K562 (cell line): ENCODE measurements at regions not wholly inside any gene's neighbourhood (a gene's known extent, or its start where the extent isn't known, plus 50 kb on each side); places are given as distances from the start of the nearest gene placed in this dataset.

Source experiments
- ATAC-seq: fragments of 200-7000 bp; cut with Tn5 transposase; 3 replicates; pipeline ENCODE4 v1.9.1; 2020; ENCODE audit warnings: moderate library complexity
- BruUV-seq: library from RNA; stranded (reverse); fragments of 400-500 nt; replicated peaks from 2 replicates; lab custom pipeline; 2021; lab: Mats Ljungman, UMichigan
- CTCF ChIA-PET: fragments of 300-600 bp; formaldehyde crosslinking; extraction: SDS; loops from one replicate; lab custom pipeline; 2021; ENCODE audit warnings: low intra/inter-chr PET ratio; lab: Yijun Ruan, JAX
- POLR2A ChIA-PET: fragments of 300-600, 350-650 bp; sonication (Branson Sonifier 250); formaldehyde crosslinking; extraction: SDS; loops from one replicate; lab custom pipeline; 2021; ENCODE audit warnings: antibody characterized with exemption, inconsistent platforms; lab: Yijun Ruan, JAX
- DNase-seq, 4 experiments: peaks; one replicate each; pipeline versions ENCODE4 v3.0.0 to v3.0.0-alpha.2; 2011 to 2018; ENCODE audit warnings: low spot score in 3 of 4, mixed read lengths in 3 of 4; ENCODE audit errors: extremely low read depth in 1 of 4
- FAIRE-seq: peaks from 2 replicates; lab custom pipeline; 2011; peaks lifted over from hg19 to GRCh38; lab: Jason Lieb, UNC
- H2AFZ ChIP-seq: 2 replicates; pipeline ENCODE4 v1.6.0; 2011; ENCODE audit warnings: low read depth, low read length, control low read depth, inconsistent platforms
- H3K27ac ChIP-seq: fragments of 200-600 bp; 3 replicates; pipeline ENCODE4 v1.8.0; 2011; ENCODE audit warnings: low read depth, mild to moderate bottlenecking, control low read depth, inconsistent platforms, low read length, moderate library complexity, mixed read lengths; ENCODE audit errors: extremely low read depth
- H3K27me3 ChIP-seq, 2 experiments: fragments of 300-600 bp in 1 of 2; 2 replicates in 1 of 2; 3 replicates in 1 of 2; pipeline versions ENCODE4 v1.6.0 to v1.8.0; 2011; ENCODE audit warnings: inconsistent platforms in 2 of 2, low read length in 2 of 2, mild to moderate bottlenecking in 1 of 2, mixed read lengths in 1 of 2, moderate library complexity in 1 of 2; ENCODE audit not compliant: control insufficient read depth in 2 of 2, insufficient read depth in 2 of 2
- H3K36me3 ChIP-seq: fragments of 300-600 bp; 3 replicates; pipeline ENCODE4 v1.8.0; 2011; ENCODE audit warnings: mild to moderate bottlenecking, low read length, inconsistent platforms; ENCODE audit not compliant: control insufficient read depth, insufficient read depth
- H3K4me1 ChIP-seq, 2 experiments: fragments of 200-600 bp in 1 of 2; replicated peaks in 1 of 2; 2 replicates in 1 of 2; 3 replicates in 1 of 2; pipeline versions ENCODE4 v1.5.1 to v1.8.0; 2011; ENCODE audit warnings: inconsistent platforms in 2 of 2, low read length in 2 of 2, mild to moderate bottlenecking in 1 of 2, mixed read lengths in 1 of 2, moderate library complexity in 1 of 2; ENCODE audit not compliant: control insufficient read depth in 2 of 2, insufficient read depth in 2 of 2
- H3K4me2 ChIP-seq: 2 replicates; pipeline ENCODE4 v1.6.1; 2011; ENCODE audit warnings: low read length, control low read depth, inconsistent platforms, mixed read lengths; ENCODE audit not compliant: insufficient read depth
- H3K4me3 ChIP-seq: fragments of 200-600 bp; sonication (generic), shearing (Covaris generic); 2 replicates; pipeline ENCODE4 v1.5.1; 2016; ENCODE audit warnings: control low read depth, inconsistent platforms
- H3K79me2 ChIP-seq: fragments of 200-600 bp; 3 replicates; pipeline ENCODE4 v1.8.0; 2011; ENCODE audit warnings: low read length, inconsistent platforms; ENCODE audit not compliant: control insufficient read depth, insufficient read depth
- H3K9ac ChIP-seq, 2 experiments: 2 replicates each; pipeline versions ENCODE4 v1.6.0 to v1.6.1; 2011; ENCODE audit warnings: low read depth in 2 of 2, low read length in 2 of 2, control low read depth in 1 of 2, inconsistent platforms in 1 of 2, mild to moderate bottlenecking in 1 of 2, mixed read lengths in 1 of 2; ENCODE audit not compliant: insufficient read depth in 1 of 2
- H3K9me1 ChIP-seq: one replicate; pipeline ENCODE4 v1.6.0; 2011; ENCODE audit warnings: inconsistent platforms, mild to moderate bottlenecking, low read length, moderate library complexity; ENCODE audit not compliant: control insufficient read depth, insufficient read depth
- H3K9me3 ChIP-seq: replicated peaks from 2 replicates; pipeline ENCODE4 v1.5.1; 2011; ENCODE audit warnings: low read depth, low read length, inconsistent platforms; ENCODE audit not compliant: control insufficient read depth, insufficient read depth
- H4K20me1 ChIP-seq: replicated peaks from 2 replicates; pipeline ENCODE4 v1.6.1; 2011; ENCODE audit warnings: low read length, inconsistent platforms, mixed read lengths; ENCODE audit not compliant: control insufficient read depth, insufficient read depth
- ARHGAP35 ChIP-seq: fragments of 450-650 bp; IDR thresholded peaks from 2 replicates; pipeline ENCODE4 v1.6.1; 2018; ENCODE audit not compliant: partially characterized antibody
- ARID2 ChIP-seq: fragments of 450-650 bp; IDR thresholded peaks from 2 replicates; pipeline ENCODE4 v1.6.1; 2017; ENCODE audit warnings: antibody characterized with exemption, mild to moderate bottlenecking
- CXXC5 ChIP-seq: fragments of 250-450 bp; sonication (Bioruptor Pico); IDR thresholded peaks from 2 replicates; pipeline ENCODE4 v1.8.0; 2022; ENCODE audit warnings: inconsistent platforms, mild to moderate bottlenecking, moderate library complexity
- DMBX1 ChIP-seq: fragments of 250-450 bp; sonication (Bioruptor Pico); IDR thresholded peaks from 2 replicates; pipeline ENCODE4 v1.8.0; 2022; ENCODE audit warnings: inconsistent platforms, mild to moderate bottlenecking, moderate library complexity, borderline replicate concordance
- GTF2F1 ChIP-seq: IDR thresholded peaks from 2 replicates; pipeline ENCODE4 v1.6.1; 2011; ENCODE audit warnings: low read depth, low read length, improper control_type of control experiment
- MYNN ChIP-seq, 2 experiments: sonication (generic); formaldehyde crosslinking in 1 of 2; IDR thresholded peaks; 2 replicates each; pipeline versions ENCODE4 v1.5.0 to v1.6.1; 2016 to 2020; ENCODE audit warnings: antibody characterized with exemption in 1 of 2, missing genetic modification reagents in 1 of 2
- NFIC ChIP-seq: fragments of 450-650 bp; IDR thresholded peaks from 2 replicates; pipeline ENCODE4 v1.6.1; 2017; ENCODE audit warnings: mild to moderate bottlenecking, inconsistent platforms
- PYGO2 ChIP-seq: fragments of 450-650 bp; IDR thresholded peaks from 2 replicates; pipeline ENCODE4 v1.6.1; 2016; ENCODE audit warnings: mild to moderate bottlenecking, missing genetic modification characterization, moderate library complexity, missing compliant biosample characterization
- TCF3 ChIP-seq: sonication (generic); formaldehyde crosslinking; IDR thresholded peaks from 2 replicates; pipeline ENCODE4 v1.4.0; 2020; ENCODE audit warnings: mild to moderate bottlenecking, missing genetic modification reagents
- TEAD4 ChIP-seq, 2 experiments: sonication (generic) in 1 of 2; formaldehyde crosslinking in 1 of 2; IDR thresholded peaks; 2 replicates each; pipeline versions ENCODE4 v1.6.1 to v1.8.0; 2012 to 2022; ENCODE audit warnings: borderline replicate concordance in 1 of 2, inconsistent platforms in 1 of 2, low read length in 1 of 2, mild to moderate bottlenecking in 1 of 2, missing genetic modification reagents in 1 of 2
- TFAM ChIP-seq: fragments of 250-450 bp; sonication (Bioruptor Pico); conservative IDR thresholded peaks from 2 replicates; pipeline ENCODE4 v1.5.0; 2021; ENCODE audit warnings: mild to moderate bottlenecking, moderate library complexity
- TGIF2 ChIP-seq: sonication (generic); formaldehyde crosslinking; IDR thresholded peaks from 2 replicates; pipeline ENCODE4 v1.8.1; 2022; ENCODE audit warnings: mild to moderate bottlenecking, missing genetic modification reagents, moderate library complexity
- THRAP3 ChIP-seq: fragments of 450-650 bp; IDR thresholded peaks from 2 replicates; pipeline ENCODE4 v1.6.1; 2016; ENCODE audit warnings: mild to moderate bottlenecking, inconsistent platforms, borderline replicate concordance
- ZBTB17 ChIP-seq: fragments of 450-650 bp; formaldehyde crosslinking; IDR thresholded peaks from 2 replicates; pipeline ENCODE4 v1.4.0; 2020; ENCODE audit warnings: mild to moderate bottlenecking
- ZFP30 ChIP-seq: fragments of 250-450 bp; sonication (Bioruptor Pico); IDR thresholded peaks from 2 replicates; pipeline ENCODE4 v1.8.0; 2022; ENCODE audit warnings: moderate library complexity, mild to moderate bottlenecking, inconsistent platforms, borderline replicate concordance
- ZNF384 ChIP-seq: IDR thresholded peaks from 2 replicates; pipeline ENCODE4 v1.6.1; 2012; ENCODE audit warnings: low read depth, low read length, improper control_type of control experiment
- WGBS: fragments of 100-300 bp; shearing (Covaris generic); methylation state at CpG from one replicate; pipeline ENCODE4 v1.1.6; 2016; ENCODE audit warnings: low coverage, mixed read lengths; ENCODE audit not compliant: insufficient coverage; ENCODE audit errors: missing lambda C conversion rate; 5-methylcytosine and 5-hydroxymethylcytosine counted together
- in situ Hi-C: fragments of 300-500 bp; cut with MboI; formaldehyde crosslinking; loops from 4 replicates; pipeline ENCODE4 v1.15.0; 2018; ENCODE audit warnings: inconsistent platforms, mixed read lengths
- intact Hi-C: fragments of 100-400 bp; cut with micrococcal nuclease; formaldehyde crosslinking; loops from 2 replicates; pipeline ENCODE4 v1.14.2; 2022
- TF ChIP-seq, protein P1 (sequence below): fragments of 450-650 bp; IDR thresholded peaks from 2 replicates; pipeline ENCODE4 v1.6.1; 2016; ENCODE audit warnings: antibody characterized with exemption

DNA sequence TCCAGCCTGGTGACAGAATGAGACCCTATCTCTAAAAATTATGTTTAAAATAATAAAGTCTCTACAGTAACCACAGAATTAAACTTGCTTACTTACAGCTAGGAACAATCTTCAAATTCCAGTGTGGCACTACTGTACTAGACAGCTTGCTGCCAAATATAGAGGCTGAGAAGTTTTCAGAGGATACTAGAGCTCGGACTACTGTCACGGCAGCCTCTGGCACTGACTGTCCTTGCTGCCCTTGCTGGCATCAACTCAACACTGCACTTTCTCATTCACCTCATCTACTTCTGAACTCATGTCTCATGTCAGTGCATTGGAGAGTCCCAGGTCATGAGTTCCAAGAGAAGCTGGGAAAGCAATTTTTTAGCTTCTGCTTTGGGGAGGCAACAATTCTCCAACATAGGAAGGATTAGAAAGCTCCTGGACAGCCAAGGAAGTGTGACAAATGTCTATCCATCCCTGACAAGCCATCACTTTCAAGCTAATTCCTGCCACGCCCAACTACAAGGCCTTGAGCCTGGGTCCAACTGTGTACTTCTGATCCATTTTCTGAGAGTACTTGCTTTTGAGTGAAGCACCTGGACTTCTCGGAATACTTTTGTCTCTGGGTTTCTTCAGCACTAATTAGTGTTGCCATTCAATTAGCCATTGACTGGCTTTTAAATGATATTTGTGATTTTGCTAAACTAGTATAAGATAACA is 98.6 kb upstream of the NR3C2 start (continued):
- TF ChIP-seq ARHGAP35, result no peak
- TF ChIP-seq THRAP3, result no peak
- TF ChIP-seq NFIC, result no peak
- no peak for TF ChIP-seq MYNN (IDR thresholded peaks at IDR 0.05)
- no peak for TF ChIP-seq MYNN (CRISPR knock-in tag; IDR thresholded peaks at IDR 0.05)
- no peak for TF ChIP-seq TCF3
- no peak for TF ChIP-seq ZNF384
- TF ChIP-seq, protein P1, sequence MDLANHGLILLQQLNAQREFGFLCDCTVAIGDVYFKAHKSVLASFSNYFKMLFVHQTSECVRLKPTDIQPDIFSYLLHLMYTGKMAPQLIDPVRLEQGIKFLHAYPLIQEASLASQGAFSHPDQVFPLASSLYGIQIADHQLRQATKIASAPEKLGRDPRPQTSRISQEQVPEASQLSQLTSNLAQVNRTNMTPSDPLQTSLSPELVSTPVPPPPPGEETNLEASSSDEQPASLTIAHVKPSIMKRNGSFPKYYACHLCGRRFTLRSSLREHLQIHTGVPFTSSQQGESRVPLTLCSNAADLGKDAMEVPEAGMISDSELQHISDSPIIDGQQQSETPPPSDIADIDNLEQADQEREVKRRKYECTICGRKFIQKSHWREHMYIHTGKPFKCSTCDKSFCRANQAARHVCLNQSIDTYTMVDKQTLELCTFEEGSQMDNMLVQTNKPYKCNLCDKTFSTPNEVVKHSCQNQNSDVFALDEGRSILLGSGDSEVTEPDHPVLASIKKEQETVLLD, result no peak
- TF ChIP-seq ARID2, result no peak
- no peak for TF ChIP-seq ZFP30 (CRISPR knock-in tag)
- no peak for TF ChIP-seq GTF2F1
- no peak for TF ChIP-seq ZBTB17 (CRISPR knock-in tag)

DNA sequence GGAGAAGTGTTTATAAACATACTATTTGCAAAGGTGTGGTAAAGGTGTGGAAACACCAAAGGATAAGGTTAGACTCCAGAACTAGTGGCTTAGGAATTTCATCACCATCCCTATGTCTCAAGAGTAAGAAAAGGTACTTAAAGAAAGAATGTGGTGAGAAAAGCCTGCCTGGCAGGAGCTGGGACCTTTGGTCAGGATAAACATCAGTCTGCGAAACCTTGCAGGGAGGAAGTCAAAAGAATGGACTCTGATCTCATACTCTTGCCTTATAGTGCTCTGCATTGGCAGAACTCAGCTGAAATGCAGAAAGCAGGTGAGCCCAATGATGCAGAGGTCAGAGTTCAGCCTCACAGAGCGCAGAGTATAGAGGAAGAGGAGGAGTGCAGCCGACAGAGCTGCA is 97.2 kb upstream of the NR3C2 start:
- intact Hi-C loops (no loop called here), in situ Hi-C loops (no loop called here)
- ChIA-PET POLR2A (no interaction called here), CTCF (no interaction called here)
- Histone ChIP-seq H3K79me2 (no peaks in the 10 kb centered on the region), H3K36me3 (no peaks in the 10 kb centered on the region), H3K9me1 (no peaks in the 10 kb centered on the region), H3K4me1 (no peaks in the 10 kb centered on the region), H3K9me3 (no peaks in the 10 kb centered on the region), H3K27ac (no peak overlapping the region), H3K9ac (no peak overlapping the region), H3K4me2 (no peak overlapping the region), H2AFZ (no peak overlapping the region), H3K27me3 (no peaks in the 10 kb centered on the region), H3K4me3 (no peak overlapping the region), H4K20me1 (no peaks in the 10 kb centered on the region)
- no TSS peak for BruUV-seq
- ATAC-seq (no peak), DNase-seq (no peak), FAIRE-seq (no peak)
- 0% methylated on average over 3 of the region's 3 CpGs for WGBS
- TF ChIP-seq CXXC5 (CRISPR knock-in tag), result no peak
- TF ChIP-seq DMBX1, result no peak
- no peak for TF ChIP-seq TGIF2
- no peak for TF ChIP-seq TFAM (CRISPR knock-in tag)
- TF ChIP-seq PYGO2 (tag), result no peak
- TF ChIP-seq TEAD4 (IDR thresholded peaks at IDR 0.05; ENCODE audit: low read length), result no peak
- TF ChIP-seq TEAD4 (CRISPR knock-in tag; IDR thresholded peaks at IDR 0.05; ENCODE audit: borderline replicate concordance), result no peak
